Aorta (tissue), 5 donors: ENCODE measurements at regions not wholly inside any gene's neighbourhood (a gene's known extent, or its start where the extent isn't known, plus 50 kb on each side); places are given as distances from the start of the nearest gene placed in this dataset.
"Not testable (repeated sequence)": the region's sequence is repeated elsewhere in the genome, so short reads cannot be mapped to it uniquely, and the experiment has no call there.

Experiments
- ATAC-seq: fragments of 200-7000 bp; cut with Tn5 transposase; one replicate; pipeline ENCODE4 v1.9.1; 2022; ENCODE audit warnings: moderate library complexity; ENCODE audit not compliant: low FRiP score
- DNase-seq, 2 donors: peaks; one replicate each; pipeline ENCODE4 v3.0.0-alpha.2; 2020
- H3K27ac ChIP-seq, 2 donors: one replicate each; pipeline ENCODE4 v1.5.1; 2013; ENCODE audit warnings: low read length in 2 of 2, mild to moderate bottlenecking in 2 of 2, moderate library complexity in 2 of 2, control low read depth in 1 of 2, inconsistent platforms in 1 of 2, low read depth in 1 of 2
- H3K27me3 ChIP-seq, 2 donors: one replicate each; pipeline ENCODE4 v1.6.1; 2013; ENCODE audit warnings: control low read depth in 1 of 2, low read length in 1 of 2, mild to moderate bottlenecking in 1 of 2, moderate library complexity in 1 of 2; ENCODE audit not compliant: insufficient read depth in 2 of 2, control insufficient read depth in 1 of 2
- H3K36me3 ChIP-seq, 2 donors: one replicate each; pipeline ENCODE4 v1.6.1; 2013; ENCODE audit warnings: control low read depth in 1 of 2, low read length in 1 of 2, mild to moderate bottlenecking in 1 of 2; ENCODE audit not compliant: insufficient read depth in 2 of 2, control insufficient read depth in 1 of 2
- H3K4me1 ChIP-seq, 2 donors: one replicate each; pipeline ENCODE4 v1.6.1; 2013; ENCODE audit warnings: low read length in 2 of 2, control low read depth in 1 of 2, mild to moderate bottlenecking in 1 of 2, moderate library complexity in 1 of 2; ENCODE audit not compliant: insufficient read depth in 2 of 2, control insufficient read depth in 1 of 2
- H3K4me3 ChIP-seq, 2 donors: one replicate each; pipeline ENCODE4 v1.5.1; 2013; ENCODE audit warnings: low read length in 2 of 2, control low read depth in 1 of 2, mild to moderate bottlenecking in 1 of 2
- H3K9me3 ChIP-seq: one replicate; pipeline ENCODE4 v1.6.1; 2013; ENCODE audit warnings: mild to moderate bottlenecking, low read length; ENCODE audit not compliant: control insufficient read depth
- WGBS, 2 donors: extraction: QIAGEN DNeasy Blood & Tissue Kit; methylation state at CpG; one replicate each; pipeline ENCODE4 v1.1.7; 2013; 5-methylcytosine and 5-hydroxymethylcytosine counted together
- intact Hi-C, 2 donors: fragments of 100-400 bp; cut with DNase I; formaldehyde crosslinking; loops; one replicate each; pipeline versions ENCODE4 v1.14.2 to v1.15.0; 2022
- donor health status: healthy with polysubstance abuse.
- donor health status: Bipolar disorder and iron deficiency.
- donor health status: DM: no; HTN: no; CAD: no.
- donor health status: DM: no; HTN: no; CAD: no.
- donor health status: DM: yes; HTN: yes; CAD: no.

DNA sequence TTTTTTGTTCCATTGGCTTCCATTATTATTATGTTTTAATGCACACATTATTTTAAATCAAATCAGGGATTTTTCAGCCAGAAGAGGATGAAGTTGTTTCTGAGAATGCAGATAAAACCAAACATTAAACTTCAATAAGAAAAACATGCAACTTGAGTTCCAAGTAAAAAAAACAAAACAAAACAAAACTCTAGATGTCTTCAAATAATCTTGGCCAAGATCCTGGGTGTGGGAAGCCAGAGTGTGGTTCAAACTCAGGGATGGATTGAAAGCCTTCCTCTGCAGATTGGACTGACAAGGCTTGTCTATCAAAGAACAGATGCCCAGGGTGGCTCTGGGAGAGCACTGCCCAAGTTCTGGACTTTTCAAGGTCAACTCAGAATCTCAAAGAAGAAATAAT is 134.1 kb downstream of the LCA5 start:
- DNase-seq = no peak
- Histone ChIP-seq H3K9me3 (peaks cover 2% of the 10 kb centered on the region), H3K36me3 (no peaks in the 10 kb centered on the region), H3K27ac (no peak overlapping the region), H3K4me3 (no peak overlapping the region), H3K27me3 (no peaks in the 10 kb centered on the region), H3K4me1 (no peaks in the 10 kb centered on the region)
- ATAC-seq = no peak
- intact Hi-C loops = no loop called here

DNA sequence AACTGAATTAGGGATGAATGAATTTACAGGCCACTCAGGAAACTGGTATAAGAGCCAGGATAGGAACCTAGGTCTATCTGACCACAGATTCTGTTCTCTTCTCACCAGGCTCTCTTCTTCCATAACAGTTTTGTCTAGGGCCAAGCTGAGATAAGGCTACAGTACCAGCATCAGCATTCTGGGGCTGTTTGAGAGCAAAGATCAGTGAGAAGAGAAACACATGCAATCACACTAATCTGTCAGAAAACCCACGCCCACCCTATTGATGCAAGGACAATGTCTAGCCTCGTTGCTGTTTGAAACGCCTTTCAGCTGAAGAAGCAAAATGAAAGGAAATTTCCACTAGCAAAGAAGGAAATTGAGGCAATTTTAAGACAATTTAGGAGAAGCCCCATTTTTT is 137.7 kb downstream of the LCA5 start:
- H3K36me3 ChIP-seq = no peaks in the 10 kb centered on the region
- no peaks in the 10 kb centered on the region for H3K27me3 ChIP-seq
- ATAC-seq (no peak), DNase-seq (no peak)
- WGBS, 2 donors = 67 to 77% methylated on average over 3 of the region's 3 CpGs
- no peak overlapping the region for H3K4me3 ChIP-seq
- H3K4me1 ChIP-seq = peaks cover 0 to 2% of the 10 kb centered on the region in 2 donors
- H3K9me3 ChIP-seq = no peaks in the 10 kb centered on the region
- H3K27ac ChIP-seq = no peak overlapping the region
- intact Hi-C loops = no loop called here

DNA sequence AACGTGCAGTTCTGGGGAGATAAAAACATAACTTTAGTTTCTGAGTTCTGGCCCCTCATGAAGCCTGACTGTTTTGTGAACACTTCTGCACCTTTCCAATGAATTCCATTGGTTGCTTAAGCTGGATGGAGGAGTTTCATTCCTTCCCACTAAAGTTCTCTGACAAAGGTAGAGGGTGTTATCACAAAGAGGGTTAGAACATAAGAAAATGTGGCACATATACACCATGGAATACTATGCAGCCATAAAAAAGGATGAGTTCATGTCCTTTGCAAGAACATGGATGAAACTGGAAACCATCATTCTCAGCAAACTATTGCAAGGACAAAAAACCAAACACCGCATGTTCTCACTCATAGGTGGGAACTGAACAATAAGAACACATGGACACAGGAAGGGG is 138.6 kb downstream of the LCA5 start:
- H3K27me3 ChIP-seq, H3K4me3 ChIP-seq, DNase-seq, H3K4me1 ChIP-seq, H3K9me3 ChIP-seq, H3K27ac ChIP-seq, ATAC-seq, H3K36me3 ChIP-seq, intact Hi-C loops: not testable (repeated sequence)
- 50 to 85% methylated on average over 2 of the region's 2 CpGs for WGBS, 2 donors

DNA sequence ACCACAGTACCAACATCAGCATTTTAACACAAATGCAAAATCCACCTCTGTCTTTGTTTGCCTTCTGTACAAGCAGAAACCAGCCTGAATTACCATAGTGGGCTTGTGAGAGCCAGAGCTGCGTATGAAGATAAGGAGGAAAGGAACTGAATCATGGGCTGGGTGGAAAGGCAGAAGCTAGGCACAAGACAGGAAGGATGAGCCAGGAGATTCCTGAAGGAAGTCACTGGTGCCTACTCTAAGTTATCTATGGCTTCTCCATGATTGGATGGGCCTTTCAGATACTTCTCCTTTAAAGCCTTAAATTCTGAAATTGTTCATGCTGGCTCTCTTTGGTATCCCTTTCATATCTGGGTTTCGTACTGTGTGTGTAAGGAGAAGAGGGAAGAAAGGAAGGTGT is 140.6 kb downstream of the LCA5 start:
- DNase-seq = no peak
- Histone ChIP-seq H3K36me3 (no peaks in the 10 kb centered on the region), H3K4me3 (no peak overlapping the region), H3K4me1 (peaks cover 0 to 2% of the 10 kb centered on the region in 2 donors), H3K27me3 (no peaks in the 10 kb centered on the region), H3K27ac (no peak overlapping the region), H3K9me3 (no peaks in the 10 kb centered on the region)
- WGBS, 2 donors = 92 to 95% methylated on average over 2 of the region's 2 CpGs
- intact Hi-C loops = no loop called here
- ATAC-seq = no peak

DNA sequence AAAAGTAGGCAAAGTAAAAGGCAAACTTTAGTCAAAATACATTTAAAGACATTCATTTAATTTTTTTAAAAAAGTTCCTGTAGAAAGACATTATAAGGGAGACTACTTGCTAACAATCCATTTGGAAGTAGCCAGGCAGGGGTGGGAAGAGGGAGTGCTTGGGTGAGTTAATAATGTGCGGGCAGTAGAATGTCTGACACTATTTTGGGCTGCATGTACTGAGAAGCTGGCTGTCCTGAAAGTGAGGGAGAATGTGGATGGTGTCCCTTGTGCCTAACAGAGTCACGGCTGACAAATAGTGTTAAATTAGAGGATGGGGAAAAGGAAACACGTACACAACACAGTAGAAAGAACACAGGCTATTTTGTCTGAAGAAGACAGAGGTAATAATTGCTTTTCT is 142.5 kb downstream of the LCA5 start:
- Histone ChIP-seq H3K4me3 (no peak overlapping the region), H3K27me3 (no peaks in the 10 kb centered on the region), H3K27ac (no peak overlapping the region), H3K36me3 (peaks cover 0 to 2% of the 10 kb centered on the region in 2 donors), H3K4me1 (peaks cover 0 to 2% of the 10 kb centered on the region in 2 donors), H3K9me3 (no peaks in the 10 kb centered on the region)
- ATAC-seq = no peak
- DNase-seq = no peak
- intact Hi-C loops = no loop called here
- 60 to 72% methylated on average over 3 of the region's 3 CpGs for WGBS, 2 donors

DNA sequence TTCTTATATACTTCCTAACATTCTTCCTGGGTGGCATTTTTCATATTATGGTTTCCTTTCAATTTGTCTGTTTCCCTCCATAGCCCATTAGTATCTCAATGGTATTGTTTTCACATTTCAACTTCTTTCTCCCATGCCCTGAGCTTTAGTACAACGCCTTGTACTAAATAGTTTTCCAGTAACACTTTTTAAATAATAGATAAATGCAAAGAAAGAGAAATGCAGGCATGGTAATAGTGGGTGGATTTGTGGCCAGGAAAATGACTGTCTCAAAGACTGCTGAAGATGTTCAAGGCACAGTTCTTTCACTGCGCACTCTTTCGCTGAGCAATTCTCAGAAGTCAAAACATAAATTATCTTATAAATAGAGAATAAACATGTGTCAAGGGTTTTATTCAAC is 145.1 kb downstream of the LCA5 start:
- no peak for ATAC-seq

DNA sequence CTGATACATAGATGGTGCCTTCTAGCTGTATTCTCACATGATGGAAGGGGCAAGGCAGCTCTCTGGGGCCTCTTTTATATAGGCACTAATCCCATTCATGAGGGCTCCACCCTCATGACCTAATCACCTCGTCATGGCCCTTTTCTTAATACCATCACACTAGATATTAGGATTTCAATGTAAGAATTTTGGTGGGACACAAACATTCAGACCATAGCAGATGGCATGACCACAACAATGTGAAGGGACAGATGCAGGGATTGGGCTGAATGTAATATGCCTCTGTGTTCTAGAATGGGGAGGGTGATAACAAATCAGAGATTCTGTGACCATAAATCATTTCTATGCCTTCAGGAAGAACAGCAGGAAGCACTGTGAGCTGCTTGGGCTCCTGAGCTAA is 145.8 kb downstream of the LCA5 start:
- DNase-seq (no peak), ATAC-seq (no peak)
- Histone ChIP-seq H3K4me1 (peaks cover 0 to 2% of the 10 kb centered on the region in 2 donors), H3K27ac (no peak overlapping the region), H3K36me3 (peaks cover 0 to 2% of the 10 kb centered on the region in 2 donors), H3K9me3 (no peaks in the 10 kb centered on the region), H3K27me3 (no peaks in the 10 kb centered on the region), H3K4me3 (no peak overlapping the region)
- WGBS, 2 donors = 68 to 71% methylated on average over 1 of the region's 1 CpG
- intact Hi-C loops = no loop called here

More for the DNA sequence above, 145.1 kb downstream of the LCA5 start:
- intact Hi-C loops = no loop called here
- Histone ChIP-seq H3K4me3 (no peak overlapping the region), H3K27me3 (no peaks in the 10 kb centered on the region), H3K36me3 (peaks cover 0 to 2% of the 10 kb centered on the region in 2 donors), H3K4me1 (peaks cover 0 to 2% of the 10 kb centered on the region in 2 donors), H3K27ac (no peak overlapping the region), H3K9me3 (no peaks in the 10 kb centered on the region)
- DNase-seq = no peak
- 92% methylated on average over 3 of the region's 3 CpGs for WGBS, 2 donors

DNA sequence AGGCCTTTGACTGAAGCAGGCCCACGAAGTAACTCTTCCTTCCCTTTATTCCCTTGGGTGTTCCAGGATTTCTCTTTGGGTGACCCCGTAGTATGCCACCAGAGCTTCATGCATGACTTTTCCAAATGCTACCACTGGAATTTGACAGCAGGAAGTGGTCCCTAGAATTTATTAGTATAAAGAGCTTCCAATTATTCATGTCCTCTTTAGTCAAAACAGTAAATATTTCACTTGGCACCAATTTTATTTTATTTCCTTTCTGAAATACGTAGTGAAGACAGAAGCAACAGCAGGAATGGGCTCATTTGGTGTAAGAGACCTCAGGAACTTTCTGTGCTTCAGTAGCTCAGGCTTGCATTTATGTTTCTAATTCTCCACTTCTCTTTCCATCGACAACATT is 151.3 kb downstream of the LCA5 start:
- no peaks in the 10 kb centered on the region for H3K36me3 ChIP-seq
- DNase-seq (no peak), ATAC-seq (no peak)
- H3K27me3 ChIP-seq = no peaks in the 10 kb centered on the region
- 25% methylated on average over 4 of the region's 4 CpGs for WGBS, 2 donors
- no peaks in the 10 kb centered on the region for H3K9me3 ChIP-seq
- H3K27ac ChIP-seq = no peak overlapping the region
- intact Hi-C loops = no loop called here
- H3K4me1 ChIP-seq = no peaks in the 10 kb centered on the region
- no peak overlapping the region for H3K4me3 ChIP-seq

DNA sequence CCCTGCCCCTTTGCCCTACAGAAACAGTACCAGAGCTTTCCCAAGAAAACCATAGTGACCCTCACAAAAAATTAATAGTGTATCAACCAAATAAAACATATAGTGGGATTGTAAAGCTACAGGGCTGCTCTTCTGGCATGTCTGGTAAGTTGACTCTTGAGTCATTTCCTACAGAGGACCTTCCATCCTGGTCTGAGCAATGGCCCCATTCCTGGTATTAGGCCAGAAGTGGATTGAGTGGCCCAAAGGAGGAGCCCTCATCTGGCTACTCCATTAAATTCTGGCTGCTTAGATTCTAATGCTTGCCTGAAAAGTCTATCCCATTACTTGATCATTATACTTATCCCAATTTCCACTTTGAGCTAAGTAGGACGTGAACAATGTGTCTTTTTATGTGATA is 150.9 kb upstream of the HMGN3 start:
- H3K9me3 ChIP-seq = no peaks in the 10 kb centered on the region
- intact Hi-C loops = no loop called here

More for the DNA sequence above, 150.9 kb upstream of the HMGN3 start:
- 82 to 85% methylated on average over 1 of the region's 1 CpG for WGBS, 2 donors
- Histone ChIP-seq H3K4me3 (no peak overlapping the region), H3K4me1 (no peaks in the 10 kb centered on the region), H3K36me3 (no peaks in the 10 kb centered on the region), H3K27ac (no peak overlapping the region), H3K27me3 (no peaks in the 10 kb centered on the region)
- no peak for ATAC-seq
- no peak for DNase-seq
